ENCODE measurements at regions not wholly inside any gene's neighbourhood (a gene's known extent, or its start where the extent isn't known, plus 50 kb on each side); places are given as distances from the start of the nearest gene placed in this dataset.

DNA sequence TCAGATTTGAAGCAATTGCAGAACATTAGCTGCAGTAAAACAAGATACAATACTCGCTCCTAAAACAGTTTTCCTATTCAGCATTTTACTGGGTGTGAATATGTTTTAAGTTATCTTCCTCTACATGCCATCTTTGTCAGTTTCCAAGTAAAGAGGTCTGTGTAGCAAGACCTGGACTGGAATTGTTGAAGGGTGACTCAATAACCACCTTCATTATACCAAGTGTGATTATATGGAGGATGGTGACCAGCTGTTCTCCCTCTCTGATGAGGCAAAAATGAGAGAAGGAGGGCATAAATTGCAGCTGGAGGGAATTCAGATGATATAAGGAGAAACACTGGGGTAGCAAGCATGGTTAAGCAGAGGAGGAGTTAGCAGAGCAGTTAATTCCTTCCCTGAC is 922.1 kb upstream of the SLIT2 start:
- DNase-seq (ENCODE audit: low spot score) = no peak
- TF ChIP-seq CTCF (IDR thresholded peaks at IDR 0.05; ENCODE audit: extremely low read depth, missing control alignments) = no peak

DNA sequence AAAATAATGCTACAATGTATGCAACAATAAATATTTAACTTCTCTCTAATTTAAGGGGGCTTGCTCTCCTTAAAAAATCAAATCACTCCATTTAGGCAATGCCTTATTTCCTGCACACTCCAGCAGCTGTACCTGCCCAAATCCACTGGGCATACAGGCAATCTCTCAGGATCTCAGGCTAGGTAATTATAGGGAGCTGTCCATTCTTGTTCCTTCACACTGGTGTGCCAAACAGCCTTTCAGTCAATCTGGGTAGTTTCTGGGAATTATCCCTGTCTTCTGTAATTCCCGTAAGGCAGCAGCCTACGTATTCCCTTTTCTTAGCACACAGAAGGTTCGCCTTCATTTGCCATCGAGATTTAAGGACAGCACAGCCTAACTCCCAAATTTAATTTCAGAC is 922.6 kb upstream of the SLIT2 start:
- no peak for TF ChIP-seq CTCF (IDR thresholded peaks at IDR 0.05; ENCODE audit: extremely low read depth, missing control alignments)
- DNase-seq (ENCODE audit: low spot score) = no peak

DNA sequence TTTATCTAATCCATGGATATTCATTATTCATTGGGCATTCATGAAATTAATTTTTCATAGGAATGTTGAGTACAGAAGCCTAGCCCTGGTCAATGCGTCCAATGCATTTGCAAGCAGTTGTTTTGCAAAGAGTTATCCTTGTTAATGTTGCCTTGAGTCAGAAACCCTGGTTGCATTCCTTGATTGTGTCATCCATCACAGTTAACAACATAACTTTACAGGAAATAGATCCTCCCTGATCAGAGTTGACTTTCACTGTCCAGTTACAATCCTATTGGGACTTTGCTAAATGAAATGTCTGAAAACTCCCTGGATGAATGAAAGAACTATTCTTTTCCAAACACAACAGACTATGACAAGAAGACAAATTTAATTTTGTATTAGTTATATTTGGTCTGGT is 924.3 kb upstream of the SLIT2 start:
- no peak for TF ChIP-seq CTCF (IDR thresholded peaks at IDR 0.05; ENCODE audit: extremely low read depth, missing control alignments)
- DNase-seq (ENCODE audit: low spot score) = no peak

GRCh38 chr4:19324184-19324583 is 927.5 kb upstream of the SLIT2 start:
- TF ChIP-seq CTCF (IDR thresholded peaks at IDR 0.05; ENCODE audit: extremely low read depth, missing control alignments) = no peak
- DNase-seq (ENCODE audit: low spot score) = no peak

DNA sequence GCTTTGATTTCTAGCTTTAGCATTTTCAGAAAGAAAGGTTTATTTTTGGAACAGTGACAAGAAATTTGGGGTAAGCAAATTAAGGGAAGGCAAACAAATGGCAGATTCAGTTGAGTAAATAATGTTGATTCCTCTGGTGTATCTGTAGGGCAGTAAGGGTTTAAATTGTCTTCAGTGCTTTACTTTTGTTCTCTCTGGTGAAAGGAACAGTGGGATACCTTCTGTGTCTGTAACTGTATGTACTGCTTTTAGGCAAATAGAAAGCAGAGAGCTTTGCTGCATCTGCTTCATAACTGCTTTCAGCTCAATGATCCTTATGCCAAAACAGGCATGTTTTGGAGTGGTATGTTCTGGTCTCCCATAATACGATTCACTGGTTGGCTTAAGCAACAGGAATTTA is 932.1 kb upstream of the SLIT2 start:
- no peak for DNase-seq (ENCODE audit: low spot score)
- TF ChIP-seq CTCF (IDR thresholded peaks at IDR 0.05; ENCODE audit: extremely low read depth, missing control alignments) = no peak

DNA sequence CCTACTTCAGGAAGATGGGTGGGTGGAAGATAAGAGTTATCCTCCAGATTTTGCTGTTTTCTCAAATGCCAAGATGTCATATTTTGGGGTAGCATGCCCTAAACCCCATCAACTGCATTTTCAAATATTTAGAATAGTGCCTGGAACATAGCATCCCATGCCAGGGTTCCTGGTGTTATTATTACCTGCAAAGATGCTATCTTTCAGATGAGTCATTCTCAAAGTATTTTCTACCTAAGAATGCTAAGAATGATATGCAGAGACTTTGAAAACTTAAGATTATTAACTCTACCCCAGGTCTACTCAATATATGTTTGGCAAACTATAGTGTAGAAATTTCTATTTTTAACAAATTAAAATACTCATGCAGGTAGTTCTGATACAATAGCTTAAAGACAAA is 934.3 kb upstream of the SLIT2 start:
- no peak for DNase-seq (ENCODE audit: low spot score)
- TF ChIP-seq CTCF (IDR thresholded peaks at IDR 0.05; ENCODE audit: extremely low read depth, missing control alignments) = no peak

DNA sequence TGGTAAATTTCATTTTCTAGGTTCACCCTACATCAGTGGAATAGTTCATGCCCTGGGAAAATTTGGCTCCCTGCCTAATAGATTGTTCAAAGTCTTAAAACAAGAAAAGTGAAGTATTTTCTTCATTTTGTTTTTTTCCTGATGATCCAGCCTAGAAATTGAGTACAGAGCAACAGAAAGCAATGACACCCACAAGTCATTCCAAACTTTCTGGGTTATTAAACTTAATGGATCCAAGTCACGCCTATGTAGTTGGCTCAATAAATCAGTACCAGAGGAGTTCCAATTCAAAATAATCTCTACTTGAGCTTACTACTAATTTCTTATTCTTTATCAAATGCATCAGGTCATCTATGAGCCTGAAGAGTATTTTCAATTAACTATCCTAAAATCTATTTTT is 937.6 kb upstream of the SLIT2 start:
- no peak for DNase-seq (ENCODE audit: low spot score)
- no peak for TF ChIP-seq CTCF (IDR thresholded peaks at IDR 0.05; ENCODE audit: extremely low read depth, missing control alignments)
